ENCODE measurements at regions not wholly inside any gene's neighbourhood (a gene's known extent, or its start where the extent isn't known, plus 50 kb on each side); places are given as distances from the start of the nearest gene placed in this dataset.
A peak's percentile ranks its signal among the peaks of the same experiment; 100 is the strongest.

- H3K4me2 ChIP-seq: no peak overlapping the region
- H4K20me1 ChIP-seq (ENCODE audit: insufficient read depth): no peaks in the 10 kb centered on the region
- H3K4me1 ChIP-seq (ENCODE audit: low read depth, poor library complexity, severe bottlenecking): peaks cover 54% of the 10 kb centered on the region
- no peak overlapping the region for H3K9ac ChIP-seq
- TF ChIP-seq, protein P1, sequence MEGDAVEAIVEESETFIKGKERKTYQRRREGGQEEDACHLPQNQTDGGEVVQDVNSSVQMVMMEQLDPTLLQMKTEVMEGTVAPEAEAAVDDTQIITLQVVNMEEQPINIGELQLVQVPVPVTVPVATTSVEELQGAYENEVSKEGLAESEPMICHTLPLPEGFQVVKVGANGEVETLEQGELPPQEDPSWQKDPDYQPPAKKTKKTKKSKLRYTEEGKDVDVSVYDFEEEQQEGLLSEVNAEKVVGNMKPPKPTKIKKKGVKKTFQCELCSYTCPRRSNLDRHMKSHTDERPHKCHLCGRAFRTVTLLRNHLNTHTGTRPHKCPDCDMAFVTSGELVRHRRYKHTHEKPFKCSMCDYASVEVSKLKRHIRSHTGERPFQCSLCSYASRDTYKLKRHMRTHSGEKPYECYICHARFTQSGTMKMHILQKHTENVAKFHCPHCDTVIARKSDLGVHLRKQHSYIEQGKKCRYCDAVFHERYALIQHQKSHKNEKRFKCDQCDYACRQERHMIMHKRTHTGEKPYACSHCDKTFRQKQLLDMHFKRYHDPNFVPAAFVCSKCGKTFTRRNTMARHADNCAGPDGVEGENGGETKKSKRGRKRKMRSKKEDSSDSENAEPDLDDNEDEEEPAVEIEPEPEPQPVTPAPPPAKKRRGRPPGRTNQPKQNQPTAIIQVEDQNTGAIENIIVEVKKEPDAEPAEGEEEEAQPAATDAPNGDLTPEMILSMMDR (conservative IDR thresholded peaks at IDR 0.05; ENCODE audit: low read depth, low read length): no peak
- no peaks in the 10 kb centered on the region for H3K79me2 ChIP-seq (ENCODE audit: insufficient read depth, low read depth)
- H2AFZ ChIP-seq (ENCODE audit: low read depth): no peak overlapping the region
- H3K4me3 ChIP-seq (IDR thresholded peaks at IDR 0.05; ENCODE audit: insufficient read depth, low read depth, low read length): no peak overlapping the region
- H3K27ac ChIP-seq: no peak overlapping the region
- H3K27me3 ChIP-seq (ENCODE audit: insufficient read depth, low read depth): no peaks in the 10 kb centered on the region
- no peaks in the 10 kb centered on the region for H3K36me3 ChIP-seq (ENCODE audit: insufficient read depth)
These were observed 161.5 kb downstream of the HSD17B3 start for GRCh38 chr9:96140296-96141127.

DNA sequence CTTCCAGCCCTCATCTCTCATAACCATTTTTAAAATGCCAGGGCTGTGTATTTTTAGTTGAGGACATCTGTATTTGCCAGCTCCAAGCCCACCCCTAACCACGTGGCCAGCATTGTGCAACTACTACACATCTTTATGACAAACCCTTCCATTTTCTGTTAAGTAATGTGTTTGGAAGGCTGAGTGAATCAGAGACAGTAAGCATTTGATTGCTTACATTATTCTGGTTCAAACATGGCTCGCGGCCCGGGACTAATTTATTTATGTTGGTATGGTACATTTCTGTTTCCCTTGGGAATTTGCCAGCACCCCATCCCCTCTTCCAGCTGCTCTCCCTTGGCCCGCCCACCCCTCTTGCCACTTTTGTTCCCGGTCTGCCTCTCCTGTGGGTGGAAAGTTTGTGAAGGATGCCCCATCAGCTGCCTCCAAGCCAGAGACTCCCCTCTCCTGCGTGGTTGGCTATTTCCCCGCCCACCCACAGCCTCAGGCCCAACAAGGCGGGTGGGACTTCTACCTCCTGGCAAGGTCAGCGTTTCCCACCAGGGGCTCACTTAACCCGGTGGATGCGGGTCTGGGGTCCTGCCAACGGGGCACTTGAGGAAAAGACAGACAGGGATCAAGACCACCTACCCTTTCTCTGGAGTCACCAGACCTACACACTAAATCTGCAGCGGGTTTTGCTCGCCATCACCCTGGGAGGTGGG, 162.2 kb downstream of the HSD17B3 start:
- H3K79me2 ChIP-seq (ENCODE audit: insufficient read depth, low read depth): no peaks in the 10 kb centered on the region
- no peaks in the 10 kb centered on the region for H3K36me3 ChIP-seq (ENCODE audit: insufficient read depth)
- H3K27ac ChIP-seq: no peak overlapping the region
- no peak overlapping the region for H3K9ac ChIP-seq
- H3K27me3 ChIP-seq (ENCODE audit: insufficient read depth, low read depth): no peaks in the 10 kb centered on the region
- H3K4me3 ChIP-seq (IDR thresholded peaks at IDR 0.05; ENCODE audit: insufficient read depth, low read depth, low read length): no peak overlapping the region
- H3K4me2 ChIP-seq: no peak overlapping the region
- no peak overlapping the region for H2AFZ ChIP-seq (ENCODE audit: low read depth)
- H4K20me1 ChIP-seq (ENCODE audit: insufficient read depth): no peaks in the 10 kb centered on the region
- TF ChIP-seq, protein P1 (conservative IDR thresholded peaks at IDR 0.05; ENCODE audit: low read depth, low read length): no peak
- H3K4me1 ChIP-seq (ENCODE audit: low read depth, poor library complexity, severe bottlenecking): peaks cover 61% of the 10 kb centered on the region

GRCh38 chr9:96138616-96139015, 163.4 kb downstream of the HSD17B3 start:
- Histone ChIP-seq H3K79me2 (ENCODE audit: insufficient read depth, low read depth) (no peaks in the 10 kb centered on the region), H4K20me1 (ENCODE audit: insufficient read depth) (no peaks in the 10 kb centered on the region), H3K36me3 (ENCODE audit: insufficient read depth) (no peaks in the 10 kb centered on the region), H3K9ac (no peak overlapping the region), H3K4me3 (IDR thresholded peaks at IDR 0.05; ENCODE audit: insufficient read depth, low read depth, low read length) (no peak overlapping the region), H2AFZ (ENCODE audit: low read depth) (peak overlapping the region; percentile 91; the same call in 1 of the 2 replicates), H3K4me2 (no peak overlapping the region; the same call in 1 of the 2 replicates), H3K27ac (peak overlapping the region; percentile 96; the same call in 1 of the 2 replicates), H3K4me1 (ENCODE audit: low read depth, poor library complexity, severe bottlenecking) (peaks cover 66% of the 10 kb centered on the region), H3K27me3 (ENCODE audit: insufficient read depth, low read depth) (no peaks in the 10 kb centered on the region)
- TF ChIP-seq, protein P1 (conservative IDR thresholded peaks at IDR 0.05; ENCODE audit: low read depth, low read length): no peak

DNA sequence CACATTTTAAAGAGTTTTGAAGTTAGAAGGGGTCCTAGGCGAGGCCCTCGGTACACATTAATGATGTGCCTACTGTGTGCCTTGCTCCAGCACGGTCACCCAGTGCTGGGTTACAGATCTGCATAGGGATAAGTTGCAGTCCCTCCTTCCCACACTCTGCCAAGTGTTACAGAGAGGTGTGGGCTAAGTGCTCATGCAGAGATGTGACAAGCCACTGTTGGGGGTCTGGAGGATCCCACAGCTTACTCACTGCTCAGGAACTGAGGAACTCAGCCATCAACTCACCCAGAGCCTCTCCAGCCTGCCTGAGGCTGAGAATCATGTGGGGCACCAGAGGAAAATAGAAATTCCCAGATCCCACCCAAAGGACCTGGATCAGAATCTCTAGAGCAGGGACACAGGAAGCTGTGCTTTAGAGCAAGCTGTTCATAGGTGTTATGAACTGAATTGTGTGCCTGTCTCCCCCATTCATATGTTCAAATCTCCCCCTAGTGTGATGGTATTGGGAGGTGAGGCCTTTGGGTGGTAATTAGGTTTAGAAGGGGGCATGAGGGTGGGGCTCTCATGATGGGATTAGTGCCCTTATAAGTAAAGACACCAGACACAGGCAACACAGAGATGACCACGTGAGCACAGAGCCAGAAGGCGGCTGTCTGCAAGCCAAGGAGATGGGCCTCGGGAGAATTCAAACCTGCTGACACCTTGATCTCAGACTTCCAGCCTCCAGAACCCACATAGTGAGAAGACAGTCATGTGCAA, 164.1 kb downstream of the HSD17B3 start:
- H3K27ac ChIP-seq: peak overlapping the region; percentile 96
- H3K4me3 ChIP-seq (IDR thresholded peaks at IDR 0.05; ENCODE audit: insufficient read depth, low read depth, low read length): no peak overlapping the region
- H3K79me2 ChIP-seq (ENCODE audit: insufficient read depth, low read depth): no peaks in the 10 kb centered on the region
- peak overlapping the region; percentile 66 for H3K4me2 ChIP-seq
- peak overlapping the region; percentile 78 for H3K9ac ChIP-seq
- peaks cover 63% of the 10 kb centered on the region for H3K4me1 ChIP-seq (ENCODE audit: low read depth, poor library complexity, severe bottlenecking)
- H3K27me3 ChIP-seq (ENCODE audit: insufficient read depth, low read depth): no peaks in the 10 kb centered on the region
- peak overlapping the region; percentile 91 for H2AFZ ChIP-seq (ENCODE audit: low read depth)
- H3K36me3 ChIP-seq (ENCODE audit: insufficient read depth): no peaks in the 10 kb centered on the region
- TF ChIP-seq, protein P1 (conservative IDR thresholded peaks at IDR 0.05; ENCODE audit: low read depth, low read length): no peak
- no peaks in the 10 kb centered on the region for H4K20me1 ChIP-seq (ENCODE audit: insufficient read depth)

Measured in KMS-11 (cell line).